ENCODE measurements at regions not wholly inside any gene's neighbourhood (a gene's known extent, or its start where the extent isn't known, plus 50 kb on each side); places are given as distances from the start of the nearest gene placed in this dataset.
A peak's percentile ranks its signal among the peaks of the same experiment; 100 is the strongest.
"Not testable (repeated sequence)": the region's sequence is repeated elsewhere in the genome, so short reads cannot be mapped to it uniquely, and the experiment has no call there.

DNA sequence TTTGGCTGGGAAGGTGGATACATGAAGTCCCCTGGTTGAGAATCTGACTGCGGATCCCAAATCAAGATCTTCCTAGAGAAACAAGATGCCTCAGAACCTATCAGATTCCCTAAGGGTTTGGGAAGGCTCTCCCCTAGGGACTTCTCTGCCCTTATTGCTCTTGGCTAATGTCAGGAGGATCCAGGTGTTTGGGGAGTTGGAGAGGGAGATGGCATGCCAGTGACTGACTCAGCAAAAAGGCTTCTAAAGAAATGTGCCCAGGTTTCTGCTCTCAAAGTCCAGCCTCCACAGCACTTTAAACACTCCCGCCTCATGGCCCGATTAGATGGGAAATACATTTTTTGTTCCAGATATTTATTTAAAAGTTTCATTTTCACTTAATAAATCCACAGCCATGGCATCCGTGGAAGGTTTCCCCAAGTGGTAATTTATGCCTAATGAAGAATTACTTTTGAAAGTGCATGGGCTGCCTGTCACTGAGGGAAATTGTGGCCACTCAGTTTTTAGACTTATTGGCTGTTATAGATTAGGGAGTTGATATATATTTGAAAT lies 156.4 kb downstream of the OSR1 start:
- no peak for DNase-seq (ENCODE audit: low spot score)

- DNase-seq (ENCODE audit: low spot score), result no peak
Observed at GRCh38 chr2:19198381-19198780, 160.0 kb downstream of the OSR1 start.

DNA sequence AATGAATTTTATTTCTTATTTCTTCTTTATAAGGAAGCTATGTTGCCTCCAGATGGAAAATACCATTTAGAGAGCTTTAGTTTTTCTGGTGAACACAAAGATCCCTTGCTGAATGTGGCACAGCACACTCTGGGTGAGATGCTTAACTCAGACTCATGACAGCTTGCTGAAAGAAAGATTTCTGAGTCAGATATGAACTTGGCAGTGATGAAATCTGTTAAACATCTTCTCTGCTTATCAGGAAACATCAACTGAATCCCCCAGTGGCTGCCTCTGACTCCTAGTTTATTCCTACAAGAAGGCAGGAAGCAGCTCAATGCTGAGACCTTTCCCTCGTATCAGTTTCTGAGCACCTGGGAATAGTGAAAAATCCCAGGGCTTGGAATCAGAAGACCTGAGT lies 162.8 kb downstream of the OSR1 start:
- no peak for DNase-seq (ENCODE audit: low spot score)

DNA sequence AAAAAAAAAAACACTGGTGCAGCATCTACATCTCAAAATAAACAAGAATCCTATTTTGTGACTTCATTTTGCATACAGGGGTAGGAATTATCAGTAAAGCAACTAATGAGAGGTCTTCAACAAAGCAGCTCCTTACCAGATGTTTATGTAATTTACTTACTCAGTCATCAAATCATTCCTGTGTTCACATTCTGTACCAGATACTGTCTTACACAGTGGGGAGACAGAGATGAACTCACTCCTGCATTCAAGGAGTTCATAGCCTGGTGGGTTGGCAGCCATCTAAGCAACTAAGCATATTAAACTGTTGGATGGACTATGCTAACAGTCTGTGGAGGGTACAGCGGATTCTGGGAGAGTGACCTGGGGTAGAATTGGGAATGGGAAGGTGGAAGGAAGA lies 169.0 kb downstream of the OSR1 start:
- no peak for DNase-seq (ENCODE audit: low spot score)

- DNase-seq (ENCODE audit: low spot score), result no peak
Observed at GRCh38 chr2:19187323-19188020, 171.0 kb downstream of the OSR1 start.

DNA sequence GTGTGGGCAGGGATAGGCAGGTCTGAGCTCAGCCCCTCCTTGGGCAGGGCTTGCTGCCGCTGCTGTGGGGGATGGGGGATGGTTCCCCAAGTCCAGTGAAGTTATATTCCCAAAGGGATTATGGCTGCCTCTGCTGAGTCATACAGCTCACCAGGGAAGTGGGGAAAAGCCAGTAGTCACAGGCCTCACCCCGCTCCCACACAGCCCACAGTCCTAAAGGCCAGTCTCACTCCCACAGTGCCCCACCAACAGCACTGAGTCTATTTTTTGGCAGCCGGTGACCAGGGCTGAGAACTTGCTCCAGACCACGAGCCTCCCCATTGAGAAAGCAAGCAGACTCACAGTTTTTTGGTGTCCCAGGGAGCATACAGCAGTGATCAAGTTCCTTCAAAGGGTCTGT lies 173.3 kb downstream of the OSR1 start:
- DNase-seq (ENCODE audit: low spot score), result no peak

- no peak for DNase-seq (ENCODE audit: low spot score)
Observed at GRCh38 chr2:19178175-19178574, 180.2 kb downstream of the OSR1 start.

DNA sequence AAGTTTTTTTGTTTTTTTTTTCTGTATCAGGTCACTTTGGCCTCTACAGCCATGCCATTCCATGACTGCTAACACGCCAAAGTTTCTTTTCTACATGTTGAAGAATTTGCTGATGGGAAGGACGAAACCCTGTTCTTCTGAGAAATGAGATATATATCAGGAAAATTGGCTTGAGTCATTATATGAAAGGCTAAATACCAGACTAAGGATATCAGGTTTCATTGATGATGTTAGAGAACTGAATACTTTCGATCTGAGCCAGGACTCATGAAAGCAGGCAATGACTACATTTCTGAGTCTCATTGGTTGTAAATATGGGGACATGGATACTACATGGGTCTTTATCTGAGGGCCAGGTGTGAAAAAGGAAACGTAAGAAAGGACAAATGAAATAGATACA lies 181.4 kb downstream of the OSR1 start:
- DNase-seq (ENCODE audit: low spot score), result no peak

DNA sequence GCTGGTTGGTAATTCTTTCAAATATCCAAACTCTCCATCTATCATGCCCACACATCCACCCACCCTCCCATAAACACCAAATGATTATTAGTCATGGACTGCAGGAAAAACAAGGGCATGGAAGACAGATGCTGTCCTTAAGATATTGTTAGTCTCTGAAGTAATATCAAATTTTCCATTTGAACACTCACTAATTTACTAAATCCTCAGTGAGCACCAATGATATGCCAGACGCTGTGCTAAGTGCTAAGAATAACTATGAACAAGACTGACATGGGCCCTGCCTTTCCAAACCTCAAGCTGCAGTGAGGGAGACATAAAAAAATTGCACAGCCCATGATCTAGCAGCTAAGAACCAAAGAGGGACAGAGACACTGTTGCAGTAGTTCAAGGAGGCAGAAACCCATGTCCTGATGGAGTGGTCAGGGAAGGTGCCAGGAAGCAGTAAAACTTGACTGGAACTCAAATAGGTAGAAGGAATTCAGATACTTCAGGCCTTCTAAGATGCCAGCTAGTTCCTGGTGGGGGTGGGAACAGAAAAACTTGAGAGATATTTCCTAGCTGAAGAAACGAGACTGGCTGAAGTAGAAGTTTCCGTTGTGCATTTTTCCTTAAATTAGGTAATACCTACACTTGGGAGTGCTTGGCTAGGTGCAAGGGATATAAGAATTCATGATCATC lies 182.1 kb downstream of the OSR1 start:
- no peak for DNase-seq (ENCODE audit: low spot score)

GRCh38 chr2:19174176-19174575 lies 184.2 kb downstream of the OSR1 start:
- no peak for DNase-seq (ENCODE audit: low spot score)

- no peak for DNase-seq (ENCODE audit: low spot score)
Observed at GRCh38 chr2:19171409-19171808, 187.0 kb downstream of the OSR1 start.

DNA sequence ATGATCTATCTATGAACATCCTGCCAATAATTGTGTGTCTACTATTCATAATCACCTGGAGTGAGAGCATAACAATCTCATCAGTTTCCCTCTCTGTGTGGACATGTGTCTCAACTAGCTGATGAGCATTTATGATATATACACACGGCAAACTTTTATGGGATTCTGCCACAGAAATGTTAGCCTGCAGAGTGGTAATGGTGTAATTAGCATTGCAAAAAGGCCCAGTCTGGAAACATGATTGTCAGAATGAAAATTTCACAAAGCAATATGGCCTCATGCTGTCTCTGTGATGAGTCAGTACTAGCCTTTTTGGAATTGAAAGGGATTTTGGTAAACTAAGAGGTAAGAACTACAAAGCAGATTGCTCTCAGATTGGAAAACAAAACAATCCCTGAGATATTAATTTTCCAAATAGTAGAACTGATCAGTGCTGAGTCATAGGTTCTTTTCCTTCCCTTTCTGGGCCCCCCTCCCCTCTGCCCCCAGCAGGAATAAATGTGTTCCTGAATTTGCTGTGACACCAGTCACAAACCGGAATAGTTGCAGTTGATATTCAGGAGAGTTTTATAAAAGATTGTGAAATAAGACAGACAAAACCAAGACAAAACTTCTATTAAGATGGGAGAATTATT lies 189.2 kb downstream of the OSR1 start:
- no peak for DNase-seq (ENCODE audit: low spot score)

DNA sequence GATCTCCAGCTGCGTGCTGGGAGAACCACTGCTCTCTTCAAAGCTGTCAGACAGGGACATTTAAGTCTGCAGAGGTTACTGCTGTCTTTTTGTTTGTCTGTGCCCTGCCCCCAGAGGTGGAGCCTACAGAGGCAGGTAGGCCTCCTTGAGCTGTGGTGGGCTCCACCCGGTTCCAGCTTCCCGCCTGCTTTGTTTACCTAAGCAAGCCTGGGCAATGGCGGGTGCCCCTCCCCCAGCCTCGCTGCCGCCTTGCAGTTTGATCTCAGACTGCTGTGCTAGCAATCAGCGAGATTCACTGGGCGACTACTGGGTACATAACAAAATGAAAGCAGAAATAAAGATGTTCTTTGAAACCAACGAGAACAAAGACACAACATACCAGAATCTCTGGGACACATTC lies 194.3 kb downstream of the OSR1 start:
- not testable (repeated sequence) for DNase-seq (ENCODE audit: low spot score)

DNA sequence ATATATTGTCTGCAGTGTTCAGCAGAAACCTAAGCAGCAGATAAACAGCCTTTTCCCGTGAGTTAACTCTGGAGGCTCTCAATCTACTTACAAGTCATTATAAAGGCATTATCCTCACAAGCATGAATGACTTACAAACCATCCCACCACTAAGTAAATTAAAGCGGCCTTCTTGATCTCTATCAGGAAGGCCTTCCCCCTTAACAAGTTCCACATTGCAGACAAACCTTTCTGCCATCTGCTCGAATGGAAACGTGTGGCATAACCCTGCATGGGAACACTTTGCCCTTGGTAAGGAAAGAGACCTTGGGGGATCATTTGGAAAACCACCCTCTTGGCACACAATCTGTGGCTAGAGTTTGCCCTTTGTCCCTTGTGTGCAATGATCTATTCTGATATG lies 199.5 kb downstream of the OSR1 start:
- DNase-seq (ENCODE audit: low spot score), result no peak

- DNase-seq (ENCODE audit: low spot score), result no peak
Observed at GRCh38 chr2:19158211-19158610, 200.2 kb downstream of the OSR1 start.

GRCh38 chr2:19156646-19157045 lies 201.8 kb downstream of the OSR1 start:
- no peak for DNase-seq (ENCODE audit: low spot score)

DNA sequence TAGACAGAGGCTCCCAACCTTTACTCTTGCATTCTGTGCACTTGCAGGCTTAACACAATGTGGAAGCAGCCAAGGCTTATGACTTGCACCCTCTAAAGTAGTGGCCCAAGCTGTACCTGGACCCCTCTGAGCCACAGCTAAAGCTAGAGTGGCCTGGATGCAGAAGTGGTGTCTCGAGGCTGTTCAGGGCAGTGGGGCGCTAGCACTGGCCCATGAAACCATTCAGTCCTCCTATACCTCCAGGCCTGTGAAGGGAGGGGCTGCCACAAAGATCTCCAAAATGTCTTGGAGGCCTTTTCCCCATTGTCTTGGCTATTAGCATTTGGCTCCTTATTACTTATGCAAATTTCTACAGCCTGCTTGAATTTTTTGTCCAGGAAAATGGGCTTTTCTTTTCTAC lies 207.7 kb downstream of the OSR1 start:
- no peak for DNase-seq (ENCODE audit: low spot score)

GRCh38 chr2:19146867-19147266 lies 211.6 kb downstream of the OSR1 start:
- no peak for DNase-seq (ENCODE audit: low spot score)

DNA sequence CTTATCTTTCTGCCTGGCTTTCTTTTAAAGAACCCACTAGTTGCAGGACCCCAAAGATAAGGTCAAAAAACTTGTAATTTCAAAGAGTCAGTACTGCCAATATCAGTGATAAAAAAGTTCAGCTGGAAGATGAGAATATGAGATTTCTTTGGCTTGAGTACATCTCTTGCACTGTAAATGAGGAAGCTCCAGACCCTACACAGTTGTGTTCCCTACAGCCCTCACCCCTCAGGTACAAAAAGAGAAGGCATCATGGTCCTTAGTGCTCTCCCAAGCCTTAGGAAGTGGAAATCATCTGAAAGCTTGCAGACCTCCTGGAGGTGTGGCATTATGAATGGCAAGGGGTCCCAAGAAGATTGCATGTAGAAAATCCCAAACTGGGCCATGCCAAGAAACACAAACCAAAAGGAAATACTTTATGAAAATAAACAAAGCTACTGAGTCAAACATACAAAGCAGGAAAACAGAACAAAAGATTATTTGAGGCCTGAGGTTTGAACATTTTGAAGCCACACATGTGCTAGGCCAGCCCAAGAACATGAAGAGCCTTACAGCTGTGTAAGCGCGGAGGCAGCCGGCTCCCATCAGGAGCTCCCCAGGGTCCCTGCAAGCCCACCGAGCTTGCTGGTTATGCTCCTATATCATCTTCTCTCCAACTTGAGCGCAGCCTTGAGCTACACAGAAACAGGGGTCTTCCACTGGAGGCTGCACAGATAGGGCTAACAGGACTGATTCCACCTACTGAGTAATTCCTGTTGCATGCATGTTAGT lies 217.0 kb downstream of the OSR1 start:
- DNase-seq (ENCODE audit: low spot score), result no peak

- DNase-seq (ENCODE audit: low spot score), result peak; percentile 71
Observed at GRCh38 chr2:19140463-19141208, 217.8 kb downstream of the OSR1 start.

- DNase-seq (ENCODE audit: low spot score), result no peak
Observed at GRCh38 chr2:19139386-19139785, 219.0 kb downstream of the OSR1 start.
